ENCODE measurements at regions not wholly inside any gene's neighbourhood (a gene's known extent, or its start where the extent isn't known, plus 50 kb on each side); places are given as distances from the start of the nearest gene placed in this dataset.

GRCh38 chr15:85867250-85867649 is 72.5 kb upstream of the KLHL25 start:
- TF ChIP-seq, protein P1, sequence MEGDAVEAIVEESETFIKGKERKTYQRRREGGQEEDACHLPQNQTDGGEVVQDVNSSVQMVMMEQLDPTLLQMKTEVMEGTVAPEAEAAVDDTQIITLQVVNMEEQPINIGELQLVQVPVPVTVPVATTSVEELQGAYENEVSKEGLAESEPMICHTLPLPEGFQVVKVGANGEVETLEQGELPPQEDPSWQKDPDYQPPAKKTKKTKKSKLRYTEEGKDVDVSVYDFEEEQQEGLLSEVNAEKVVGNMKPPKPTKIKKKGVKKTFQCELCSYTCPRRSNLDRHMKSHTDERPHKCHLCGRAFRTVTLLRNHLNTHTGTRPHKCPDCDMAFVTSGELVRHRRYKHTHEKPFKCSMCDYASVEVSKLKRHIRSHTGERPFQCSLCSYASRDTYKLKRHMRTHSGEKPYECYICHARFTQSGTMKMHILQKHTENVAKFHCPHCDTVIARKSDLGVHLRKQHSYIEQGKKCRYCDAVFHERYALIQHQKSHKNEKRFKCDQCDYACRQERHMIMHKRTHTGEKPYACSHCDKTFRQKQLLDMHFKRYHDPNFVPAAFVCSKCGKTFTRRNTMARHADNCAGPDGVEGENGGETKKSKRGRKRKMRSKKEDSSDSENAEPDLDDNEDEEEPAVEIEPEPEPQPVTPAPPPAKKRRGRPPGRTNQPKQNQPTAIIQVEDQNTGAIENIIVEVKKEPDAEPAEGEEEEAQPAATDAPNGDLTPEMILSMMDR (IDR thresholded peaks at IDR 0.05) = no peak
- no peak for TF ChIP-seq POLR2AphosphoS5 (IDR thresholded peaks at IDR 0.05)
